Body of pancreas (tissue), 4 donors: ENCODE measurements at regions not wholly inside any gene's neighbourhood (a gene's known extent, or its start where the extent isn't known, plus 50 kb on each side); places are given as distances from the start of the nearest gene placed in this dataset.
"Not testable (repeated sequence)": the region's sequence is repeated elsewhere in the genome, so short reads cannot be mapped to it uniquely, and the experiment has no call there.

Source experiments
- ATAC-seq: fragments of 150-250 bp; one replicate; pipeline ENCODE4 v1.9.1; 2016
- DNase-seq, 4 donors: peaks; one replicate each; pipeline ENCODE4 v3.0.0-alpha.2; 2019
- H3K27ac ChIP-seq, 4 donors: fragments of 200-600 bp; sonication (generic); 1 replicate in 3 of 4; 2 replicates in 1 of 4; pipeline versions ENCODE4 v1.5.1 to v1.6.1; 2016 to 2019; ENCODE audit warnings: mild to moderate bottlenecking in 1 of 4, mixed read lengths in 1 of 4, moderate library complexity in 1 of 4
- H3K27me3 ChIP-seq, 2 donors: fragments of 200-600 bp; sonication (generic); one replicate each; pipeline ENCODE4 v1.6.0; 2016; ENCODE audit warnings: mild to moderate bottlenecking in 1 of 2
- H3K36me3 ChIP-seq, 2 donors: fragments of 200-600 bp; sonication (generic); replicated peaks in 1 of 2; 2 replicates each; pipeline ENCODE4 v1.5.1; 2016; ENCODE audit warnings: low read depth in 2 of 2; ENCODE audit not compliant: insufficient read depth in 1 of 2
- H3K4me1 ChIP-seq: fragments of 200-600 bp; sonication (generic); one replicate; pipeline ENCODE4 v1.6.0; 2016
- H3K4me3 ChIP-seq, 2 donors: fragments of 200-600 bp; sonication (generic); 1 replicate in 1 of 2; 2 replicates in 1 of 2; pipeline ENCODE4 v1.5.1; 2016 to 2019
- H3K9me3 ChIP-seq, 3 donors: fragments of 200-600 bp; sonication (generic); 1 replicate in 2 of 3; 2 replicates in 1 of 3; pipeline ENCODE4 v1.5.1; 2016
- CTCF ChIP-seq, 7 experiments: fragments of 450-650 bp in 4 of 7; fragments of 200-600 bp in 3 of 7; sonication (generic) in 3 of 7; IDR thresholded peaks; one replicate each; pipeline ENCODE4 v1.5.1; 2016 to 2019; ENCODE audit warnings: antibody characterized with exemption in 7 of 7
- POLR2A ChIP-seq, 3 donors: fragments of 450-650 bp; IDR thresholded peaks; one replicate each; pipeline ENCODE4 v1.6.1; 2016; ENCODE audit warnings: antibody characterized with exemption in 3 of 3, mild to moderate bottlenecking in 2 of 3
- WGBS, 2 donors: methylation state at CpG; one replicate each; pipeline ENCODE4 v1.1.5; 2017; 5-methylcytosine and 5-hydroxymethylcytosine counted together
- intact Hi-C: fragments of 100-400 bp; cut with DNase I; formaldehyde crosslinking; loops from one replicate; pipeline ENCODE4 v1.15.1; 2023

GRCh38 chr18:62458868-62459716 lies 63.7 kb upstream of the ZCCHC2 start:
- H3K27me3 ChIP-seq = no peaks in the 10 kb centered on the region
- ATAC-seq (no peak), DNase-seq (no peak)
- no peak overlapping the region for H3K27ac ChIP-seq
- TF ChIP-seq CTCF (IDR thresholded peaks at IDR 0.05) = no peak
- no peak for TF ChIP-seq POLR2A (IDR thresholded peaks at IDR 0.05)
- peaks cover 7% of the 10 kb centered on the region for H3K4me1 ChIP-seq
- H3K36me3 ChIP-seq = no peaks in the 10 kb centered on the region
- H3K4me3 ChIP-seq = no peak overlapping the region
- intact Hi-C loops = no loop called here
- H3K9me3 ChIP-seq = no peaks in the 10 kb centered on the region
- WGBS, 2 donors = 76 to 83% methylated on average over 12 of the region's 12 CpGs

GRCh38 chr18:62460851-62461300 lies 61.9 kb upstream of the ZCCHC2 start:
- 12 to 23% methylated on average over 1 of the region's 1 CpG for WGBS, 2 donors
- ATAC-seq = peak; percentile 48
- intact Hi-C loops = no loop called here

GRCh38 chr18:62461591-62461990 lies 61.2 kb upstream of the ZCCHC2 start:
- Histone ChIP-seq H3K9me3 (no peaks in the 10 kb centered on the region), H3K36me3 (no peaks in the 10 kb centered on the region), H3K4me1 (peaks cover 7% of the 10 kb centered on the region), H3K27me3 (no peaks in the 10 kb centered on the region), H3K4me3 (no peak overlapping the region), H3K27ac (no peak overlapping the region)
- intact Hi-C loops = no loop called here
- DNase-seq = no peak
- WGBS, 2 donors = 87 to 100% methylated on average over 1 of the region's 1 CpG
- no peak for TF ChIP-seq CTCF (IDR thresholded peaks at IDR 0.05)
- no peak for TF ChIP-seq POLR2A (IDR thresholded peaks at IDR 0.05)
- no peak for ATAC-seq

More at GRCh38 chr18:62460851-62461300, 61.9 kb upstream of the ZCCHC2 start:
- no peak overlapping the region for H3K4me3 ChIP-seq
- H3K4me1 ChIP-seq = peaks cover 7% of the 10 kb centered on the region
- no peaks in the 10 kb centered on the region for H3K9me3 ChIP-seq
- H3K27ac ChIP-seq = peak overlapping the region in 2 of 4 donors; percentile 25 to 29
- DNase-seq = peak in 2 of 4 donors; percentile 30 to 31
- no peaks in the 10 kb centered on the region for H3K36me3 ChIP-seq
- no peaks in the 10 kb centered on the region for H3K27me3 ChIP-seq
- TF ChIP-seq CTCF (IDR thresholded peaks at IDR 0.05) (no peak), POLR2A (IDR thresholded peaks at IDR 0.05) (no peak)

GRCh38 chr18:62464266-62464665 lies 58.6 kb upstream of the ZCCHC2 start:
- 90 to 100% methylated on average over 1 of the region's 1 CpG for WGBS, 2 donors
- intact Hi-C loops = no loop called here
- Histone ChIP-seq H3K9me3 (no peaks in the 10 kb centered on the region), H3K27ac (no peak overlapping the region), H3K4me3 (no peak overlapping the region), H3K27me3 (no peaks in the 10 kb centered on the region), H3K36me3 (no peaks in the 10 kb centered on the region), H3K4me1 (peaks cover 7% of the 10 kb centered on the region)
- TF ChIP-seq CTCF (IDR thresholded peaks at IDR 0.05) (no peak), POLR2A (IDR thresholded peaks at IDR 0.05) (no peak)
- ATAC-seq = no peak
- DNase-seq = no peak

- H3K4me3 ChIP-seq, intact Hi-C loops, ATAC-seq, H3K27ac ChIP-seq, H3K27me3 ChIP-seq, H3K4me1 ChIP-seq, H3K36me3 ChIP-seq, DNase-seq, H3K9me3 ChIP-seq: not testable (repeated sequence)
- WGBS, 2 donors = 90 to 93% methylated on average over 5 of the region's 5 CpGs
Measured at GRCh38 chr18:62469131-62469530, 53.7 kb upstream of the ZCCHC2 start.
